ENCODE measurements at regions not wholly inside any gene's neighbourhood (a gene's known extent, or its start where the extent isn't known, plus 50 kb on each side); places are given as distances from the start of the nearest gene placed in this dataset.

DNA sequence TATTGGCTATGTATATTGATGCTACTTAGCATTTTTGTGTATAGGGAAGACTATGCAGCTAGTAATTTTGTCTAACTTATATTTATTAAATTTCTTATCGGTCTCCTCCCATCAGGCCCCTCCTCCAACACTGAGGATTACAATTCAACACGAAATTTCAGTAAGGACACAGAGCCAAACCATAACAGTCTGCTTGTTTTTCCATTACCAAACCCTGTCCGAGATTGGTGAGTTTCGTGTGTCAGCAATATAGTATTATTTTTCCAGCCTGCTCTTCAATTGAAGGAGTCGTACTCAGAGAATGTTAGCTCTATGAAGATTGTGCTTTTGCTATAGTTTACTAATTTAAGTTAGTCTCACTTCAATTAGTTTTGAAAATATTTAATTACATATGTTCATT lies 1495.3 kb downstream of the MRPL39 start:
- Histone ChIP-seq H3K27me3 (no peaks in the 10 kb centered on the region), H3K36me3 (no peaks in the 10 kb centered on the region), H3K4me1 (no peaks in the 10 kb centered on the region), H3K4me3 (no peak overlapping the region), H3K27ac (no peak overlapping the region), H3K9me3 (no peaks in the 10 kb centered on the region)
- 41% methylated on average over 5 of the region's 5 CpGs for WGBS (ENCODE audit: insufficient coverage, low coverage, low lambda C conversion rate, missing lambda C conversion rate)
- ATAC-seq (no peak), DNase-seq (no peak)
- intact Hi-C loops (cut with DNase I), result no loop called here
- TF ChIP-seq POLR2A (IDR thresholded peaks at IDR 0.05), result no peak
- TF ChIP-seq, protein P1, sequence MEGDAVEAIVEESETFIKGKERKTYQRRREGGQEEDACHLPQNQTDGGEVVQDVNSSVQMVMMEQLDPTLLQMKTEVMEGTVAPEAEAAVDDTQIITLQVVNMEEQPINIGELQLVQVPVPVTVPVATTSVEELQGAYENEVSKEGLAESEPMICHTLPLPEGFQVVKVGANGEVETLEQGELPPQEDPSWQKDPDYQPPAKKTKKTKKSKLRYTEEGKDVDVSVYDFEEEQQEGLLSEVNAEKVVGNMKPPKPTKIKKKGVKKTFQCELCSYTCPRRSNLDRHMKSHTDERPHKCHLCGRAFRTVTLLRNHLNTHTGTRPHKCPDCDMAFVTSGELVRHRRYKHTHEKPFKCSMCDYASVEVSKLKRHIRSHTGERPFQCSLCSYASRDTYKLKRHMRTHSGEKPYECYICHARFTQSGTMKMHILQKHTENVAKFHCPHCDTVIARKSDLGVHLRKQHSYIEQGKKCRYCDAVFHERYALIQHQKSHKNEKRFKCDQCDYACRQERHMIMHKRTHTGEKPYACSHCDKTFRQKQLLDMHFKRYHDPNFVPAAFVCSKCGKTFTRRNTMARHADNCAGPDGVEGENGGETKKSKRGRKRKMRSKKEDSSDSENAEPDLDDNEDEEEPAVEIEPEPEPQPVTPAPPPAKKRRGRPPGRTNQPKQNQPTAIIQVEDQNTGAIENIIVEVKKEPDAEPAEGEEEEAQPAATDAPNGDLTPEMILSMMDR (IDR thresholded peaks at IDR 0.05), result no peak

DNA sequence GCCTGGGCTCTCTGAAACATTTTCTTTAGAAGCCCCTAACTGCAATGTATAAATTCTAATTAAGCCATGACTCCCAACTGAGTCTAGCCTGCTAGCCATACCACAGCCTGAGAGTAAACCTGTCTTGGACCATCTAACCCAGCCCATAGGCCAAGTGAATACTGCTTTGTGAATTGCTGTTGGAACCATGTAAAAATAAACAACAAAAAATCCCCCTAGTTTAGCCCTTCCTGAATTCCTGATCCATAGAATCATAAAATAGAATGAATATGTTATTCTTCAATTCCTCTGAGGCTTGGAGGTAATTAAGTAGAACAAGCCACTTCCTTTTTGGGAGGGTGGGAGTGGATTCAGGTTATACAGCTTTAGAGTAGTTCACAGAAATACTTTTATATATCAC lies 1496.4 kb downstream of the MRPL39 start:
- ATAC-seq (no peak), DNase-seq (no peak)
- no peak overlapping the region for H3K27ac ChIP-seq
- no peak overlapping the region for H3K4me3 ChIP-seq
- H3K36me3 ChIP-seq, result no peaks in the 10 kb centered on the region
- no peaks in the 10 kb centered on the region for H3K4me1 ChIP-seq
- H3K27me3 ChIP-seq, result no peaks in the 10 kb centered on the region
- TF ChIP-seq, protein P1 (IDR thresholded peaks at IDR 0.05), result no peak
- no peak for TF ChIP-seq POLR2A (IDR thresholded peaks at IDR 0.05)
- intact Hi-C loops (cut with DNase I), result no loop called here
- H3K9me3 ChIP-seq, result no peaks in the 10 kb centered on the region

DNA sequence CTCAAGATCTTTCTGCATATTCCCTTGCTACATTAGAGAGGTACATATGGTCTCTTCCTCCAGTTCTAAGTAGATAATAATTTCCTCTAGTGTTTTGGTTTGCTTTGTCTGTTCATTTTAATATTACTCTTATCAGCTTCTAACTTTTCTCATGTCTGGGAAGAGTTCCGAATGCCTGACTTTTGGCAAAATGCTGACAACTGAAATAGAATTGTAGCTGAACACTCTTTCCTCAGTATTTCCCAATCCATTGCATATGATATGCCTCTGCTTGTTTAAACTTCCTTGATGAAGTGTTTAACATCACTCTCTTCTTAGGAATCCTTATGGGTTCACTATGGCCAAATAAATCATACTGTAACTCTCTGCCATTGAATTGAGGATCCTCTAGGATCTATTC lies 1510.1 kb downstream of the MRPL39 start:
- no peaks in the 10 kb centered on the region for H3K4me1 ChIP-seq
- no peaks in the 10 kb centered on the region for H3K27me3 ChIP-seq
- no peaks in the 10 kb centered on the region for H3K36me3 ChIP-seq
- TF ChIP-seq, protein P1 (IDR thresholded peaks at IDR 0.05), result no peak
- TF ChIP-seq POLR2A (IDR thresholded peaks at IDR 0.05), result no peak
- intact Hi-C loops (cut with DNase I), result no loop called here
- H3K4me3 ChIP-seq, result no peak overlapping the region
- no peaks in the 10 kb centered on the region for H3K9me3 ChIP-seq
- DNase-seq (no peak), ATAC-seq (no peak)
- WGBS (ENCODE audit: insufficient coverage, low coverage, low lambda C conversion rate, missing lambda C conversion rate), result 0% methylated on average over 1 of the region's 1 CpG
- H3K27ac ChIP-seq, result no peak overlapping the region

DNA sequence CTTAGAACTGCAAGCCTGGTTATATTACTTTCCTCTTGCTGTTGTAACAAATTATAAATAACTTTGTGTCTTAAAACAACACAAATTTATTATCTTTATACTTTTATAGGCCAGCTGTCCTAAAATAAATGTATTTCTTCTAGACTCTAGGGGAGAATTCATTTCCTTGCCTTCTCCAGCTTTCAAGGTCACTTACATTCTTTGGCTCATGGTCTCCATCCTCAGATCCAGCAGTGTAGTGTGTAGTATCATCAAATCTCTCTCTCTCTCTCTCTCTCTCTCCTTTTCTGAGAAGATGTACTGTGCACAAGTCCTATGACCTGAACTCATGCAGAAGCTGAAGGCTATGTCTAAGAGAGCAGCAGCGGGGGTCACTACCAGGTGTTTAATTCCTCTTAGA lies 1510.6 kb downstream of the MRPL39 start:
- Histone ChIP-seq H3K4me1 (no peaks in the 10 kb centered on the region), H3K27ac (no peak overlapping the region), H3K4me3 (no peak overlapping the region), H3K36me3 (no peaks in the 10 kb centered on the region), H3K9me3 (no peaks in the 10 kb centered on the region), H3K27me3 (no peaks in the 10 kb centered on the region)
- ATAC-seq (no peak), DNase-seq (no peak)
- intact Hi-C loops (cut with DNase I), result no loop called here
- TF ChIP-seq POLR2A (IDR thresholded peaks at IDR 0.05), result no peak
- TF ChIP-seq, protein P1 (IDR thresholded peaks at IDR 0.05), result no peak
- 70% methylated on average over 1 of the region's 1 CpG for WGBS (ENCODE audit: insufficient coverage, low coverage, low lambda C conversion rate, missing lambda C conversion rate)

DNA sequence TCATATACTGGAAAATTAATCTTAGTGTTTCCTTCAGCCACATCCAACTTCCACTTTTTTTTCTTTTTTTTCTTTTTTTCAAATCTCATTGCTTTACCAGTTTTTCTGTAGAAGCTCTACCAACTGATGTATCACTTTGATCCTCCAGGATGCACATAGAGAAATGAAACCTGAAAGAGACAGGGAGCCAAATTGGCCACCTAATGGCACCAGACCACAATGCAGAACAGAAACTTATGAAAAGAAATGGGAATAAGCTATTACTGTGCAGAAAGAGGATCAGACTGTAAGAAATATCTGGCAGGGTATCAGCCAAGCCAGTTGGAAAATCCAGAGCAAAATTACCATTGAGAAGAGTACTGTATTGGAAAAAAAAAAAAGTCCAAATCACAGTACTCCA lies 1514.2 kb downstream of the MRPL39 start:
- no peaks in the 10 kb centered on the region for H3K36me3 ChIP-seq
- H3K4me1 ChIP-seq, result no peaks in the 10 kb centered on the region
- no peak overlapping the region for H3K4me3 ChIP-seq
- intact Hi-C loops (cut with DNase I), result no loop called here
- no peak overlapping the region for H3K27ac ChIP-seq
- DNase-seq (no peak), ATAC-seq (no peak)
- TF ChIP-seq, protein P1 (IDR thresholded peaks at IDR 0.05), result no peak
- no peak for TF ChIP-seq POLR2A (IDR thresholded peaks at IDR 0.05)
- no peaks in the 10 kb centered on the region for H3K9me3 ChIP-seq
- H3K27me3 ChIP-seq, result no peaks in the 10 kb centered on the region
